GM12874 (cell line): ENCODE measurements at regions not wholly inside any gene's neighbourhood (a gene's known extent, or its start where the extent isn't known, plus 50 kb on each side); places are given as distances from the start of the nearest gene placed in this dataset.

Experiments used
- TF ChIP-seq, protein P1 (sequence below): IDR thresholded peaks from 2 replicates; pipeline ENCODE4 v1.5.1; 2011; ENCODE audit warnings: low read depth, mild to moderate bottlenecking, control low read depth, low read length, moderate library complexity; ENCODE audit not compliant: insufficient read depth

DNA sequence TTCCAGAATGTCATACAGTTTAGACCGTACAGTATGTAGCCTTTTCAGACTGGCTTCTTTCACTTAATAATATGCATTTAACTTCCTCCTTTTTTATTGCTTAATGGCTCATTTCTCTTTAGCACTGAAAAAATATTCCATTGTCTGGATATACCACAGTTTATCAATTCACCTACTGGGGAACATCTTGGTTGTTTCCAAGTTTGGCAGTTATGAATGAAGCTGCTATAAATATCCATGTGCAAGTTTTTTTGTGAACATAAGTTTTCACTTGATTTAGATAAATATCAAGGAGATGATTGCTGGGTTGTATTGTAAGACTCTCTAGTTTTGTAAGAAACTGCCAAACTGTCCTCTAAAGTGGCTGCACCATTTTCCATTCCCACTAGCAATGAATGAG, 375.5 kb downstream of the PCDH18 start:
- TF ChIP-seq, protein P1, sequence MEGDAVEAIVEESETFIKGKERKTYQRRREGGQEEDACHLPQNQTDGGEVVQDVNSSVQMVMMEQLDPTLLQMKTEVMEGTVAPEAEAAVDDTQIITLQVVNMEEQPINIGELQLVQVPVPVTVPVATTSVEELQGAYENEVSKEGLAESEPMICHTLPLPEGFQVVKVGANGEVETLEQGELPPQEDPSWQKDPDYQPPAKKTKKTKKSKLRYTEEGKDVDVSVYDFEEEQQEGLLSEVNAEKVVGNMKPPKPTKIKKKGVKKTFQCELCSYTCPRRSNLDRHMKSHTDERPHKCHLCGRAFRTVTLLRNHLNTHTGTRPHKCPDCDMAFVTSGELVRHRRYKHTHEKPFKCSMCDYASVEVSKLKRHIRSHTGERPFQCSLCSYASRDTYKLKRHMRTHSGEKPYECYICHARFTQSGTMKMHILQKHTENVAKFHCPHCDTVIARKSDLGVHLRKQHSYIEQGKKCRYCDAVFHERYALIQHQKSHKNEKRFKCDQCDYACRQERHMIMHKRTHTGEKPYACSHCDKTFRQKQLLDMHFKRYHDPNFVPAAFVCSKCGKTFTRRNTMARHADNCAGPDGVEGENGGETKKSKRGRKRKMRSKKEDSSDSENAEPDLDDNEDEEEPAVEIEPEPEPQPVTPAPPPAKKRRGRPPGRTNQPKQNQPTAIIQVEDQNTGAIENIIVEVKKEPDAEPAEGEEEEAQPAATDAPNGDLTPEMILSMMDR, result no peak

DNA sequence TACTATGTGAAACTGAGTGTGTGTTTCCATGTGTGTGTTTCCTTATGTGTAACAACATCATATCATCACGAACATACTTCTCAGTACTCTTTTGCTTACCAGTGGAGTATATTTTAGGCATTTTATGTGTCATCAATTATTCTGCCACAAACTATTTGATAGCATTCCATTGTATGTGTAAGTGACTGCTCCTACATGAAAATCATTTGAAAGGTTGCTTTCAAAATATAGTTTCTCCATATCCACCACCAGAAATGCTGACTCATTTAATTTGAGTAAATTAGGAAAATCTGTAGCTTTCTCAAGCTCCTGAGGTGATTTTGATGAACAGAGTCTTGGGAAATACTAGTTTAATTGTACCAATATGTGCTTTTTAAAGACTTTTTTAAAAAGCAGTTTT, 376.2 kb downstream of the PCDH18 start:
- TF ChIP-seq, protein P1, result no peak

DNA sequence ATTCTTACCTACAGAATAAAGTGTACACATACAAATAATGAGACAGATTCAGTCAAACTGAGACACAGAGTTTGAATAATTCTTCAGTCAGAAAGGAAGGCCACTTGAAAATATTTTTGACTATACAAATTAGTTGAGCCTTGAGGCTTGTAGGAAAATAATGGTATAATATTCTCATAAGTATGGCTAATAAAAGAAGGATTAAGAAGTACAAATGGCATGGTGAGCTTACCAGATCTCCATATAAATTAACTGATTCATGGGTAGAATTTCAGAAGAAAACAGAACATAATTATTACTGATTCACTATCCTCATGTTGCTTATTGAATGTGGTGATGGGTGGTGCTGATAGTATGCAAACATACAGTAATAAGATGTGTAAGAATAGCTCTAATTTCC, 401.1 kb downstream of the PCDH18 start:
- TF ChIP-seq, protein P1, result no peak

DNA sequence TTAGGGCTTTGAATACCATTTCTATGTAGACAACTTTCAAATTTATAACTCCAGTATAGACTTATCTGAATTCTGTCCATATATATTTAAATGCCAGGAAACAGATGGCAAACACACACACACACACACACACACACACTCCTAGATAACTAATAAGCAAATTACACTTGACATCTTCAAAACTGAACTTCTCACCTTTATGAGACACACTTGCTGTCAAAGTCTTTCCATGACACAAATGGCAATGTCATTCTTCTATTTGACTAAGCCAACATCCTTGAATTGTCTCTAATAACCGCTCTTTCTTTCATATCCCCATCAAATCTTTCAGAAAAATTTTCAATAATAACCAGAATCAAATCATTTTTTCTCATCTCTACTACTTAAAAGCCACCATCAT, 402.4 kb downstream of the PCDH18 start:
- TF ChIP-seq, protein P1, result no peak

DNA sequence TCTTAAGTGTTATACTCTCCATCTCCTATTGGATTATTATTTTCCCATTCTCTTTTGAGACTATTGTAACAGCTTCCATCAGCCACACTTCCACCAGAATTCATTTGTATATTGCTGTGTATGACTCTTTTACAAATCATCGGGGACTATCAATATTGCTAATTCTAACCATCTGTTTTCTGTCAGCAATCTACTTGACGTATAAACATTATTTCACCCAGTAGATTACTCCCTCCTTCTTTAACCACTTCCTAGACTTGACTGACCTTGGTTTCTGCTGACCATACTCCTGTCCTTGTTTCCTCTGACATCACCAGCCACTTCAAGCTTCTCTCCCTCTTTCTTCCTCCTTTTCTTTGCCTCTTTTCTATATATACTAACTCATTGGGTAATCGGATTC, 402.9 kb downstream of the PCDH18 start:
- TF ChIP-seq, protein P1, result no peak

DNA sequence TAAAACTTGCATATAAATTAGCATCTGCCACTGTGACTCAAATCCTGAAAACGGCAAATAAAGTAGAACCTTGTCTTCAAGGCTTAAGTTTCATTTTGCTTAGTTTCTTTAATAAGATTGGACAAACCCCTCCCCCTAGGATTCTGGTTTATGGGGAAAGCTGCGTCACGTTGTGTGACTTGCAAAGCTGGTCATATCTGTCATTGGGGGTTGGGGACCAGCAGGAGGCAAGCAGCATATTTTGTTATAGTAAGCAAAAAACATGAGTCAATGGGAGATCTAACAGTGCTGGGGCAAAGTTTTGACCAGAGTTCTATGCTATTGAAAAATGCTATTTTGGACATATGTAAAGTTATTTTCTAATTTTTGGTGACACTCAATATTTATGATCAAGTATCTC, 407.3 kb downstream of the PCDH18 start:
- TF ChIP-seq, protein P1, result no peak

DNA sequence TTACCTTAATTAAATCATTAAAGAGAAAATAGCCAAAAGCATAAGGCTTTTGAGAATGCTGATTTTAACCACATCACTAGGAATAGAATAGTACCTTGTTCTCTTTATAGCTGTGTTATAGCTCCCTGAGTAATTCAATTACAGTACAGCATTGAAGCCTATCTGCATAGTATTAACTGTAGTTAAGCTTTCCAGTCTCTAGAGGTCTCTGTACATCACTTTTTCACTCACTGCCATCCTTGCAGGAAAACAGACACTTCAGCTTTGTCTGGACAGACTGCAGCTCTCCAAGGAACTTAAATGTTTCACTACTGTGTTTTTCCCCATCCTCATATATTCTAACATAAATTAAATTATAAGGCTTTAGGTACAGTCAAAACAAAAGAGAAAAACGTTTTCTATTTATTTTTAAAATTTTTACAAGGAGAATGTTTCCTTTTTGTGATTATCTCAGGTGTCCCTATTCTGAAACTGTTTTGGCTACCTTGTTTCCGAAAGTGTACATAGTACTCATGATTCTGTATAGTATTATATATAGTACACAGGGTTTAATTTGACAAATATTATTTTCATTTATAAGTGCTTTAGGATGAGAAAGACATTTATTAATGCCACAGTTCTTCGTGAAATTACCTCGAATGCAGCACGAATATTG, 407.9 kb downstream of the PCDH18 start:
- TF ChIP-seq, protein P1, result peak; percentile 31; the same call in 1 of the 2 replicates
